ENCODE measurements at regions not wholly inside any gene's neighbourhood (a gene's known extent, or its start where the extent isn't known, plus 50 kb on each side); places are given as distances from the start of the nearest gene placed in this dataset.

GRCh38 chr16:52073024-52073423 is 473.9 kb downstream of the TOX3 start:
- no peak overlapping the region for H3K4me3 ChIP-seq (ENCODE audit: control insufficient read depth, low read depth, low read length)
- TF ChIP-seq CTCF (conservative IDR thresholded peaks at IDR 0.05; ENCODE audit: control insufficient read depth, insufficient read depth, low read depth, low read length): no peak
- no peak for DNase-seq (ENCODE audit: low read depth)

GRCh38 chr16:52071101-52071500 is 475.8 kb downstream of the TOX3 start:
- TF ChIP-seq CTCF (conservative IDR thresholded peaks at IDR 0.05; ENCODE audit: control insufficient read depth, insufficient read depth, low read depth, low read length): no peak
- no peak for DNase-seq (ENCODE audit: low read depth)
- H3K4me3 ChIP-seq (ENCODE audit: control insufficient read depth, low read depth, low read length): no peak overlapping the region

- DNase-seq (ENCODE audit: low read depth): no peak
- no peak overlapping the region for H3K4me3 ChIP-seq (ENCODE audit: control insufficient read depth, low read depth, low read length)
- no peak for TF ChIP-seq CTCF (conservative IDR thresholded peaks at IDR 0.05; ENCODE audit: control insufficient read depth, insufficient read depth, low read depth, low read length)
These were observed 476.4 kb downstream of the TOX3 start for GRCh38 chr16:52070341-52071057.

GRCh38 chr16:52069866-52070265 is 477.1 kb downstream of the TOX3 start:
- DNase-seq (ENCODE audit: low read depth): peak; percentile 1
- H3K4me3 ChIP-seq (ENCODE audit: control insufficient read depth, low read depth, low read length): no peak overlapping the region
- TF ChIP-seq CTCF (conservative IDR thresholded peaks at IDR 0.05; ENCODE audit: control insufficient read depth, insufficient read depth, low read depth, low read length): no peak

GRCh38 chr16:52068447-52069074 is 478.4 kb downstream of the TOX3 start:
- DNase-seq (ENCODE audit: low read depth): peak; percentile 2
- TF ChIP-seq CTCF (conservative IDR thresholded peaks at IDR 0.05; ENCODE audit: control insufficient read depth, insufficient read depth, low read depth, low read length): no peak
- H3K4me3 ChIP-seq (ENCODE audit: control insufficient read depth, low read depth, low read length): no peak overlapping the region

GRCh38 chr16:52066962-52067361 is 480.0 kb downstream of the TOX3 start:
- no peak for TF ChIP-seq CTCF (conservative IDR thresholded peaks at IDR 0.05; ENCODE audit: control insufficient read depth, insufficient read depth, low read depth, low read length)
- no peak overlapping the region for H3K4me3 ChIP-seq (ENCODE audit: control insufficient read depth, low read depth, low read length)
- DNase-seq (ENCODE audit: low read depth): no peak
